Right atrium auricular region (tissue), 2 donors: ENCODE measurements at regions not wholly inside any gene's neighbourhood (a gene's known extent, or its start where the extent isn't known, plus 50 kb on each side); places are given as distances from the start of the nearest gene placed in this dataset.

Experiments
- DNase-seq: peaks from one replicate; pipeline ENCODE4 v3.0.0-alpha.2; 2019; ENCODE audit warnings: low spot score
- H3K27ac ChIP-seq, 2 donors: fragments of 200-600 bp; sonication (generic); 1 replicate in 1 of 2; 2 replicates in 1 of 2; pipeline ENCODE4 v1.5.1; 2016 to 2019
- H3K27me3 ChIP-seq, 2 donors: fragments of 200-600 bp; sonication (generic); one replicate each; pipeline versions ENCODE4 v1.5.1 to v1.6.0; 2017 to 2019
- H3K36me3 ChIP-seq: fragments of 200-600 bp; sonication (generic); one replicate; pipeline ENCODE4 v1.5.1; 2016
- H3K4me1 ChIP-seq, 2 donors: fragments of 200-600 bp; sonication (generic); one replicate each; pipeline versions ENCODE4 v1.5.1 to v1.6.0; 2017 to 2019
- H3K4me3 ChIP-seq, 2 donors: fragments of 200-600 bp; sonication (generic); 1 replicate in 1 of 2; 2 replicates in 1 of 2; pipeline ENCODE4 v1.5.1; 2017 to 2019; ENCODE audit warnings: mild to moderate bottlenecking in 1 of 2, moderate library complexity in 1 of 2
- H3K9me3 ChIP-seq, 2 donors: fragments of 200-600 bp; sonication (generic); one replicate each; pipeline ENCODE4 v1.5.1; 2019
- TF ChIP-seq, protein P1 (sequence below), 2 donors: fragments of 200-600 bp; sonication (generic); IDR thresholded peaks; one replicate each; pipeline ENCODE4 v1.5.1; 2019; ENCODE audit warnings: antibody characterized with exemption in 2 of 2

DNA sequence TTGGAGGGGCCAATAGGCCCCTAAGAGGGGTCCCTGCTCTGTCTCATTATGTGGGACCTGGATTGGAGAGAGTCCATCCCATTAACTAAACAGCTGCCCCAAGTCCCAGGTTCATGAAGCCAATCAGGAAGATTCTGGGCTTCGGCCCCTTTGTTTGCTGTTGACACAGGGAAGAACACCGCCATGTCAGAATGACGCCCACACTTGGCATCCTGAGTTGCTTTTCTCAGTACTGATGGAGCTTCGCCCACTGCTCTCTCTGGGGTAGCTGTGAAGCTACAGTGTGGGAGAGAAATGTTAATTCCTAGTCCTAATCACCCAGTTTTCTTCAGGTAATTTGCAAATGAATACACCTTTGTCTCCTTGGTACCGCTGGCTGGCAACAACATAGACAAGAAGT lies 264.7 kb downstream of the GLRX3 start:
- Histone ChIP-seq H3K4me1 (no peaks in the 10 kb centered on the region), H3K36me3 (no peaks in the 10 kb centered on the region), H3K9me3 (peaks cover 0 to 10% of the 10 kb centered on the region in 2 donors), H3K27me3 (no peaks in the 10 kb centered on the region), H3K4me3 (no peak overlapping the region), H3K27ac (no peak overlapping the region)
- DNase-seq: no peak
- TF ChIP-seq, protein P1, sequence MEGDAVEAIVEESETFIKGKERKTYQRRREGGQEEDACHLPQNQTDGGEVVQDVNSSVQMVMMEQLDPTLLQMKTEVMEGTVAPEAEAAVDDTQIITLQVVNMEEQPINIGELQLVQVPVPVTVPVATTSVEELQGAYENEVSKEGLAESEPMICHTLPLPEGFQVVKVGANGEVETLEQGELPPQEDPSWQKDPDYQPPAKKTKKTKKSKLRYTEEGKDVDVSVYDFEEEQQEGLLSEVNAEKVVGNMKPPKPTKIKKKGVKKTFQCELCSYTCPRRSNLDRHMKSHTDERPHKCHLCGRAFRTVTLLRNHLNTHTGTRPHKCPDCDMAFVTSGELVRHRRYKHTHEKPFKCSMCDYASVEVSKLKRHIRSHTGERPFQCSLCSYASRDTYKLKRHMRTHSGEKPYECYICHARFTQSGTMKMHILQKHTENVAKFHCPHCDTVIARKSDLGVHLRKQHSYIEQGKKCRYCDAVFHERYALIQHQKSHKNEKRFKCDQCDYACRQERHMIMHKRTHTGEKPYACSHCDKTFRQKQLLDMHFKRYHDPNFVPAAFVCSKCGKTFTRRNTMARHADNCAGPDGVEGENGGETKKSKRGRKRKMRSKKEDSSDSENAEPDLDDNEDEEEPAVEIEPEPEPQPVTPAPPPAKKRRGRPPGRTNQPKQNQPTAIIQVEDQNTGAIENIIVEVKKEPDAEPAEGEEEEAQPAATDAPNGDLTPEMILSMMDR (IDR thresholded peaks at IDR 0.05): no peak

DNA sequence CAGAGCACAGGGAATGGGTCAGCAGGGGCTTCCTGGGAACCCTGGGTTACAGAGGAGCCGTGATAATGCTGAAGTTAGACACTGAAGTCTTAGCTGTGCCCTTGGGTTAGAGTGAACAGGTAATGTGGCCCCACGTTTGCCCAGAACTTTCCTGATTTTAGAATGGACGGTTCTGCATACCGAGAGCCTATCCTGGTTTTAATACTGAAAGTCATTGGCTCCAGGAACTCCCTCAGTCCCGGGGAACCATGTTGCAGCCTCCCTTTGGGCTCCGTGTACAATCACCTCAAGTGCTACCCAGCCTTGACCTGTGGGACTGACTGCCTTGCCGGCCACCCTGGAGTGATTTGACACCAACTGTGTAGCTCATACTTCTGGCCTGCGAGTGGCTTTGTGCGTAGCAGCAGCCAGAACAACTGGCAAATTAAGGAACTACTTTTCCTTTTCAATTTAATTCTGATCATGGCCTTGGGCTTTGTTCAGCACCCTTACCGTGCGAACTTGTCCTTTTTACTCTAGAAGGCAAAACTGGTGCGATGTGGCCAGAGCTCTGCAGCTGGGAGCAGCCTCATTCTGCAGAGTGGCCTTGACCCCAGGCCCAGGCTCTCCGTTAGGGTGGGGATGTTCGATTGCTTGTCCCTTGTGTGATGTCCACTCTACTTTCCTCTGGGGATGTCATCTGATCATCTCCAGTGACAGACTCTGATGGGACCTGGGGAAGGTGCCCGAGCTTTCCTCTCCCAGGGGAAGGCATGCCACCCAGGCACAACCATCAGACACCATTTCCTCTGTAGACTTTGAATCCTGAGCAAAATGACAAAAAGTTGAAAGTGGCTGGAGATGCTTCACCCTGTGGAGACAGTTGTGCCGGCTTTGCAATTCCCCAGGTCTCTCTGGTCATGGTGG lies 265.9 kb downstream of the GLRX3 start:
- no peak for DNase-seq
- H3K27ac ChIP-seq: no peak overlapping the region
- no peaks in the 10 kb centered on the region for H3K4me1 ChIP-seq
- no peaks in the 10 kb centered on the region for H3K9me3 ChIP-seq
- no peaks in the 10 kb centered on the region for H3K27me3 ChIP-seq
- H3K36me3 ChIP-seq: no peaks in the 10 kb centered on the region
- TF ChIP-seq, protein P1 (IDR thresholded peaks at IDR 0.05): no peak
- H3K4me3 ChIP-seq: no peak overlapping the region

DNA sequence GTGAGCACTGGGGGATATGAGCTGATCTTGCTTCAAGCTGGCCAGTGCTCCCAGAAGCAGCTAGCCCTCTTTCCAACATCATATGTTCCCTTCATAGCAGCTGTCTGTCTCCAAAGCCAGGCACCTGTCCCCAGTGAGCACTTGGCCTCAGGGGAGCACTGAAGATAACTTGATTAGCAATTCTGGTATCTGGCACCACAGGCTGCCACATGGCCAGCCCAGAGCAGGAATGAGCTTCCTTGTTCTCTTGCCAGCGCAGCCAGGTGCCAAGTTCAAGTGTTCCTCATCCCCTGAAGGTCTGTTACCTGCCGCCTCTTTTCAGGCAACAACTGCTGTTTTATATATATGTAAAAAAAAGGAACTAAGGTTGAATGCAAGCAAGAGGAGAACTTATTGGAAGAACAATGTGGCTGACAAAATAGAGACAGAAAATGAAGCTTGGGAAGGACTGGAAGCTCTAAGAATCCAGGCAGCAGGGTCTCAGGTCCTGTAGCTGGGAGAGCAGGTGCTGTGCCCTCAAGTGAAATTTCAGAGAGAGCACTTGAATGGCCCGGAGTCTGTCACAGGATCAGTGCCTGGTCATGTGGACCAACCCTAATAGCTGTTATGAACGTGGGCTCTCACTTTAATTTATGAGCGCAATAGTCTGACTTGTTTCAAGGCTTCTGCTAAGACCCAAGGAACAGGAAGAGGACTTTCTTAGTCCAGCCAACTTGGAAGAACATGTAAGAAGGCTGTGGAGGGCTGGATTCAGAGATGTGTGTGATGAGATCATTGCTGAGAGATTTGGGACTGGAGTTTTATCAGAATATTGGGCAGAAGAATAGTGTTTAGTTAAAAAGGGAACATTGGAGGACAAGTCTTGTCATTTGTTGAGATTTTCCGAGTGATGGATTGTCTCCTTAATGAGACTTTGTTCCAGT lies 267.2 kb downstream of the GLRX3 start:
- Histone ChIP-seq H3K27me3 (no peaks in the 10 kb centered on the region), H3K36me3 (no peaks in the 10 kb centered on the region), H3K4me3 (no peak overlapping the region), H3K4me1 (no peaks in the 10 kb centered on the region), H3K27ac (no peak overlapping the region), H3K9me3 (no peaks in the 10 kb centered on the region)
- TF ChIP-seq, protein P1 (IDR thresholded peaks at IDR 0.05): no peak
- peak; percentile 43 for DNase-seq

DNA sequence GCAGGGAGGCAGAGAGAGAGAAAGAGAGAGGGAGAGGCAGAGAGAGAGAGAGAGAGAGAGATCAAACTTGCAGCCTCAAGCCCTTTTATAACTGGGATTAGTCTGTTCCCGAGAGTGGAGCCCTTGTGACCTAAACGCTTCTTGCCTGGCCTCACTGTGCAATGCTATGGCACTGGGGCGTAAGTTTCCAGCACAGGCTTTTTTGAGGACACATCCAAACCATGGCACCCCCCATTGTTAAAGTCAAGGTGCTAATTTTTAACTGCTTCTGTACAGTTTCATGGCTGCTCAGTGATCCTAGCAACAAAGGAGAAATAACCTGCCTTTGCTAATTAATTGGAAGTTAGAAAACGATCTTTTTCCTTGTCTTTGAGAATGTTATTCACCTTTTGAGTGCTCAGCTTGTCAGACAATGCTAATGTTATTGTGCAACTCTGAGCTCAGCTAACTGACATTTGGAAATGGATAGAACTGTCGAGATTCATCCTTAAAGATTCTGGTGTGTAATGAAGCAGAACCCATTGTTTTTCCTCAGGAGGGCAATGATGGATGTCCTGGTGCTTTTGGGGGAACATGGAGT lies 268.4 kb downstream of the GLRX3 start:
- Histone ChIP-seq H3K27me3 (no peaks in the 10 kb centered on the region), H3K4me3 (no peak overlapping the region), H3K9me3 (no peaks in the 10 kb centered on the region), H3K36me3 (no peaks in the 10 kb centered on the region), H3K27ac (no peak overlapping the region), H3K4me1 (no peaks in the 10 kb centered on the region)
- no peak for DNase-seq
- TF ChIP-seq, protein P1 (IDR thresholded peaks at IDR 0.05): no peak

DNA sequence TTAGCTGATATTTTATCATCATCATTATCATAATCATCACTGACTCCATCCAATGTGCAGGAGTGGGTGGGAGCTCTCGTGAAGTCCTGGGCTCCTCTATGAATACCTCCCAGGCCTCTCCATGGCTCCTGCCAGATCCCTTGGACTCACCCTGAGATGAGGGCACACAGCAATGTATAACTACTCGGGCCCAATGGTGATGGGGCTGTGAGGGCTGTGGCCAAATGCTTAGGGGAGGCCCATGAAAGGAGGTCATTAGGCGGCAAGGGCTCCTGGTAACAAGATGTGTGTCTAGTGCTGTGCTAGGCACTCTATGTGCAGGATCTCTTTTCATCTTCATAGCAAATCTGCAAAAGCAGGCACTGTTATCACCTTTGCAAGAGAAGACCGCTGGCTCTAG lies 270.9 kb downstream of the GLRX3 start:
- no peaks in the 10 kb centered on the region for H3K36me3 ChIP-seq
- H3K9me3 ChIP-seq: no peaks in the 10 kb centered on the region
- no peaks in the 10 kb centered on the region for H3K4me1 ChIP-seq
- H3K27ac ChIP-seq: no peak overlapping the region
- DNase-seq: peak; percentile 42
- H3K27me3 ChIP-seq: no peaks in the 10 kb centered on the region
- H3K4me3 ChIP-seq: no peak overlapping the region
- TF ChIP-seq, protein P1 (IDR thresholded peaks at IDR 0.05): no peak
